Skin of body (tissue), 2 donors: ENCODE measurements at regions not wholly inside any gene's neighbourhood (a gene's known extent, or its start where the extent isn't known, plus 50 kb on each side); places are given as distances from the start of the nearest gene placed in this dataset. TPM values are rescaled to one million over a fixed set of nuclear protein-coding genes. Genes with fewer than 3 reads are reported as not detected.
"Not testable (repeated sequence)": the region's sequence is repeated elsewhere in the genome, so short reads cannot be mapped to it uniquely, and the experiment has no call there.

ENCODE experiments used
- DNase-seq: peaks from one replicate; lab custom pipeline; 2025; lab: John Stamatoyannopoulos, UW
- small RNA-seq: library from RNA; depleted of rRNA; stranded (forward); fragments of <200 nt; gene quantifications from one replicate; pipeline ENCODE3, GENCODE V24; 2014; ENCODE audit warnings: low replicate concordance

DNA sequence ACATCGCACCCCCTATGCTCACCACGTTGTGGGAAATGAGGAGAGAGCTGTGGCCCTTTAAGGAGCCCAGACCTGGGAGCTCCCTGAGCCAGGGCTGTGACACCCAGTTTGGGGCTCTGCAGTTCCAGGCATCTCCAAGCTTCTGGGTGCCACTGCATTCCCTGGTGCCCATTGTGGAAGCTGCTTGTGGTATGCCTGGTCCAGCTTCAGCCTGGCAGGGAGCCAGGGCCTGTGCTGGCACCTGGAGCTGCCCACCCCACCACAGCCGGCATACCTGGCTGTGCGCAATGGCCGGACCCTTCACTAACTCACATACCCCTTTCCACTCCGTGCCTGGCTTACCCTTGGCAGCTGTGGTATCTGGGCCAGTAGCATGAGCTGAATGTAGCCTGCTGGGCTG, 107.9 kb upstream of the OR4E1 start:
- no peak for DNase-seq

DNA sequence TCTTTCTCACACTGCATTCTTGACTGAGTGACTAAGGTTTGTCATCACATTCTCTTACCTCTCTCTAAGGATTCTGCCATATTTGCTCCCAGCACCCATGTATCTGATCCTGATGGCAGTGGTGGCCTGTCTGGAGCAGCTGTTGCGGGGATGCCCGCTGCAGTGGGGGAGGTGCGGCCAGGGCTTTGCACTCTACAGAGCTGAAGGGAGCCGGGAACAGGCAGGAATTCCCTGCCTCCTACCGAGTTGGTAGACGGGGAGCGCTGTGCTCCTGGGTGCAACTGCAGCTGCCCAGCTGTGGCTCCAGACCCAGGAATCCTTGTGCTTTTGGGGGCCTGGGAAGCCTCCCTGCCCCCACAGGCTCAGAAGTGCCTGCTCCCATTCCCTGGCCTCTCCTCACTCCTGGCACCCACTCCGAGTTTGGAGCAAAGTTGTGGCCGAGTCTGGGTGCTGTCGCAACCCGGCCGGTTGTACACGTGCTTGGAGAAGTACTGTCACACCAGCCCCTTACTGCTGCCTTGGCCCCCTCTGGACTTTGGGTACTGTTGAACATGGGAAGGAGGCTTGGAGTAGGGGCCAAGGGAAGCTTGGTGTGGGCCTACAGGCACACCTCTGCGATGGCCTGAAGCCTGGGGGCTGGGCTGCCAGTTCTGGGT, 106.9 kb upstream of the OR4E1 start:
- DNase-seq: no peak

DNA sequence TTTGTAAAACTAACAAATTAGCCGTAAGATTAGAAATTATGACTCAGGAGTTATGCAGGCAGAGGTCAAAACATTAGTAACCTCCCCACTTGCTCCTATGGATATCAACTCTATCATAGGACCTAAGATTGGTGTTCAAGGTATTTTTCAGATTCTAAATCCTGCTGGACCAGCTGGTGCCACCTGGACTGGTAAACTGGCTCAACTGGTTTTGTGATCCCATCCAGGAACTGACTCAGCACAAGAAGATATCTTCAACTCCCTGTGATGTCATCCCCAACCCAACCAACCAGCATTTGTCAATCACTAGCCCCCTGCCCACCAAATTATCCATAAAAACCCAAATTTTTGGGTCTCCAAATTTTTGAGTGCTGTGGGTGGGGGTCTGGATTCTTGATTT, 98.1 kb upstream of the OR4E1 start:
- DNase-seq: no peak

DNA sequence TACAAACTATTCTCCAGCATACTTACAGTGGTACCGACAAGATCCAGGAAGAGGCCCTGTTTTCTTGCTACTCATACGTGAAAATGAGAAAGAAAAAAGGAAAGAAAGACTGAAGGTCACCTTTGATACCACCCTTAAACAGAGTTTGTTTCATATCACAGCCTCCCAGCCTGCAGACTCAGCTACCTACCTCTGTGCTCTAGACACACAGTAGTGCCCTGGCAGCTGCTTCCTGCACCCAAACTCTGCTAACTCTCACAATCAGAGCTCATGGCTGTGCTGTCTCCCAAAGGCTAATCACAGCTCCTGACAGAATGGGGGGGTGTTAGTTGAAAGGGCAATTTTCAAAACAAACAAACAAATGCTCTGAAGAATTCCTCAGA, 95.2 kb upstream of the OR4E1 start:
- no peak for DNase-seq

DNA sequence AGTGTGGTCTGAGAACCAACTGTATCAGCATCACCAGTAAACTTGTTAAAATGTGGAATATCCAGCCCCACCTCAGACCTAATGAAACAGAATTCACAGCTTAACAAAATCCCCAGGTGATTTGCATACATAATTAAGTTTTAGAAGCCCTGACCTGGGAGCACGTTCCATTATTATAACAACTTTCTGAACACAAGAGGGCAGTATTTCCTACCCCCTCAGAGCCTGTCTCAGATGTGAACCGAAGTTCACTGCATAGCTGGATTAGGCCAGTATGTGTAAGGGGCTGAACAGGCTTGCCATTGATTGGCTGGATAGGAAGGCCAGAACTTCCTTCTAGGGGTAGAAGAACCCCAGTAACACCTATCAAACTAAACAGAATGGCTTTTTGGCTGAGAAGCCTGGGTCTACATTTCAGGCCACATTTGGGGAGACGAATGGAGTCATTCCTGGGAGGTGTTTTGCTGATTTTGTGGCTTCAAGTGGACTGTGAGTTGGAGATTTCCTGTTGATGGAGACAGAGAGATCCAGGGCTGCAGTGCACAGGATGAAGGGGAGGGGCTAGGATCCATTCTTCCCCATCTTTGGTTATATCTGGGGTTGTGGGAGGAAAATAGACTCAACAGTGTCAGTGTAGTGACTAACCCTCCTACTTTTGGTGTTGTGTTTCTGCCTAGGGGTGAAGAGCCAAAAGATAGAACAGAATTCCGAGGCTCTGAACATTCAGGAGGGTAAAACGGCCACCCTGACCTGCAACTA, 94.7 kb upstream of the OR4E1 start:
- DNase-seq: no peak

DNA sequence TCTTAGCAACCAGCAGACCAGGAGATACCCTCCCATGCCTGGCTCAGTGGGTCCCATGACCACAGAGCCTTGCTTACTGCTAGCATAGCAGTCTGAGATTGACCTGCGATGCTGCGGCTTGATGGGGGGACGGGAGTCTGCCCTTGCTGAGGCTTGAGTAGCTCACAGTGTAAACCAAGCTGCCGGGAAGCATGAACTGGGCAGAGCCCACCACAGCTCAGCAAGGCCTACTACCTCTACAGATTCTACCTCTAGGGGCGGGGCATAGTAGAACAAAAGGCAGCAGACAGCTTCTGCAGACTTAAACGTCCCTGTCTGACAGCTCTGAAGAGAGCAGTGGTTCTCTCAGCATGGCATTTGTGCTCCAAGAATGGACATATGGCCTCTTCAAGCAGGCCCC, 86.7 kb upstream of the OR4E1 start:
- not testable (repeated sequence) for DNase-seq

DNA sequence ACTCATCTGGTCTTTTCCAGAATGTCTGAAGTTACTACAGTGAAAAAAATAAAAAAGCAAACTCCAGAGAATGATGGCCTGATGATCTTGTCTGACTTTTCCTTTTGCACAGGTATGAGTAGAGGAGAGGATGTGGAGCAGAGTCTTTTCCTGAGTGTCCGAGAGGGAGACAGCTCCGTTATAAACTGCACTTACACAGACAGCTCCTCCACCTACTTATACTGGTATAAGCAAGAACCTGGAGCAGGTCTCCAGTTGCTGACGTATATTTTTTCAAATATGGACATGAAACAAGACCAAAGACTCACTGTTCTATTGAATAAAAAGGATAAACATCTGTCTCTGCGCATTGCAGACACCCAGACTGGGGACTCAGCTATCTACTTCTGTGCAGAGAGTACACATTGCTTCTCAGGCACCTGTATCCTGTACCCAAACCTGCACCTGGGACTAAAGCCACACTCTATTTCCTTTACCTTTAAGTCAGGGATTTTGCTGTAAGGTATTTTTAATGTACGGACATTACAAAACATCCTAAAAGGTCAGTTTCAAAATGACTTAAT, 75.8 kb upstream of the OR4E1 start:
- DNase-seq: no peak

DNA sequence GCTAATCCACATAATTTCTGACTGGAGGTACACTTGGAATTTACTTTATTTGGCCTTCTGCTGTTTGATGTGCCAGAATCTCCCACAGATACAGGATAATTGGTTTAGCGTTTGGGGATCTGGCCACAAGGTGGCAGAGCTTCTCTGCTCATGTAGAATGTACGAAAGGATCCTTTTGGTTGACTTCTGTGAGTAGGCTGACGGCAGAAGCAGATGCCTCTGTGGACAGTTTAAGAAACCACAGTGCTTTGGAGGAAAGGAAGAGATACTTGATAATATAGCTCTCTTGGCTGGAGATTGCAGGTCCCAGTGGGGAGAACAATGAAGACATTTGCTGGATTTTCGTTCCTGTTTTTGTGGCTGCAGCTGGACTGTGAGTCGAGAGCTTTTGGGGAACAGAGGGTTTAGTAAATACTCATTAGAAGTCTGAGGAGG, 75.3 kb upstream of the OR4E1 start:
- no peak for DNase-seq

DNA sequence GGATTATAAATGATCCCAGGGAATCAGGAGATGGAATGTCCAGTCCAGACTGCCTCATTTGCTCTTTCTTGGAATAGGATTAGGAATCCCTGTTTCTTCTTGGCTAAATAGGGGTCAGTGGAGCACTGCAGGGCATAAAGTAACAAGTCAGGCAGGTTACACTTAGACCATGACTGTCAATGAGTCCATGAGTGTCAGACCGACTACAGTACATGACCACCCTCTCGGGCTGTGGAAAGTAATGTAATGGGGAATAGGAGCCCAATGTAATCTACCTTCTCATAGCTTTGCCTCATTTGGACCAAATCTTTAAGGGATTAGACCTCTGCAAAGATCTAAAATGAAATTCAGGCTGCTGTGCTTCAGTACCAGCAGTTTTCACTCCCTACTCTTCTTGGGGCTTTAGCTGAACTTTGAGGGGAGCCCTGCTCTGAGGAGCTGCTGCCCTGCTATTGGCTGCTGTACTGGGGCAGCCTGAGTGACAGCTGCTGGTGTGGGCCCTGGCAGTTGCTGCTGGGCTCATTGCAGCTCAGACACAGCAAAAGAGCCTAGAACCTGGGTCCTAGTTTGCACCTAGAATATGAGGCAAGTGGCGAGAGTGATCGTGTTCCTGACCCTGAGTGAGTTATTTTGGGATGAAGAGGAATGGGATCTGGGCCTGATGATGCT, 62.2 kb upstream of the OR4E1 start:
- no peak for DNase-seq

DNA sequence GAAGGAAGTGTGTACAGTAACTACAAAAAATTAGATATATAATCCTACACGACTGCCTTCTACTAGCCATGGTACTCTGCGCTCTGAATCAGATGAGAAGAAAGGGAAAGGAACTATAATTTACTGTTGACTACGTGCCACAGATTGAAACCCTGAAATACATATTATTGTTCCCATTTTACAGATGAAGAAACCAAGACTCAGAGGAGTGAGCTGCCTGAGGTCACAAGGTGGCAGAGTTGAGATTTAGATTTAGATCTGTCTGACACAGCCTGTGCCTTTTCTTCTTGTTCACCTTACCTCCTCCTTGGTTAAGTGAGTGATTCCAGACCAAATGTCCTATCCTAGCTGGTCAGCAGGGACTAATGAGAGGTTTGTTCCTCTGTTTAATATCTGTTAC, 61.6 kb upstream of the OR4E1 start:
- no peak for DNase-seq

DNA sequence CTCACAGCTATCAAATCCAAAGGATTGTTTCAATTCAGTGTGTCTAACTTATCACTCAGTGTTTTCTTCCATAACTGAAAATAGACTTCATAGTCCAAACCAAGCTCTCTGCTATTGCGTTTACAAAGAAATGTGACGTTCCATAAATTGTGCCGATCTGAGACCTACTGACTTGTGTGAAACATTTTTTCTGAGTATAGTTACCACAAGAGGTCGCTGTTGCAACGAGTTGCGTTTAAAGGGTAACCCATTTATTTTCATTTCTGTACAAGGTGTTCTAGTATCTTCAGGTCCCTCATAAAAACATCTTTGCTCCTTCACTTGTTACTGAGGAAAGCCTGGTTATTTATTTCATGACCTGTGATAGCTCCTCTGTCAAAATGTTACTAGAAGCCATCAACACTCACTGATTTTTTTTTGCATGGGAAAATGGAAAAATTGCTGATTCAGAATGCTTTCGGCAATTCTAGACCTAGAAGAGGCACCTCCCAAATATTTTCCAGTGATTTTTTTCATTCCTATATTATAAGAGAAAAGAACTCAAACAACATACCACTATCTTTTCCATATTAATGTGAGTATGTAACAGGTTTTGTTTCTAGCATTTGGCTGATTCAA, 60.9 kb upstream of the OR4E1 start:
- no peak for DNase-seq

DNA sequence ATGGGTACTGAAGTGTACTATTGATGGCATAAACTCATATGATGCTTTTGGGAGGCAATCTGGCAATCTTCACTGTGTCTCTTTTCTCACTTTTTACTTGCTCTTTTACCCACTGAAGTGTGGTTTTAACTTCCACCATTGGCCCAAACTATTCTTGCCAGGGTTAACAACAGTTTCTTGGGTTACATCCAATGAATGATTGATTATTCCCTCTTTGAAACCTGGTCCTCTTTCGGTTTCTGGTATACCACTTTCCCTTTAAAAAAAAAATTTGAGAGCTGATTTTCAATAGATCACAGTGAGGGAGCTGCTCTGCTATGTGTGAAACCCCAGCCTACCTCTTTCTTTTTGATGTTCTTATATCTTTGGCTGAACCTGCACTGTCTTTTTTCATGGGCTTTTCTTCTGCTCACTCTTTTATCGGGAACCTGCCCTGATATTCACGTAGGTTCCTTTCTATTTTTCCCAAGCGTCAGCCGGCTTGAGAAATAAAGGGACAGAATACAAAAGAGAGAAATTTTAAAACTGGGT, 56.1 kb upstream of the OR4E1 start:
- no peak for DNase-seq

DNA sequence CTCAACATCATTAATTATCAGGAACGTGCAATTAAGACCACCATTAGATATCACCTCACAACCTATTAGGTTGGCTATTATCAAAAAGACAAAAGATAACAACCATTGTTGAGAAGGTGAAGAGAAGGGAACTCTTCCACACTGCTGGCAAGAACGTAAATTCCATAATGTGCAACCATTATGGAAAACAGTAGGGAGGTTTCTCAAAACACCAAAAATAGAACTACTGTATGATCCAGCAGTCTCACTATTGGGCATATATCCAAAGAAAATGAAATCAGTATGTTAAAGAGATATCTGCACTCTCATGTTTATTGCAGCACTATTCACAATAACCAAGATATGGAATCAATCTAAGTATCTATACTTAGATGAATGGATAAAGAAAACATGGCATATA, 51.6 kb upstream of the OR4E1 start:
- no peak for DNase-seq

DNA sequence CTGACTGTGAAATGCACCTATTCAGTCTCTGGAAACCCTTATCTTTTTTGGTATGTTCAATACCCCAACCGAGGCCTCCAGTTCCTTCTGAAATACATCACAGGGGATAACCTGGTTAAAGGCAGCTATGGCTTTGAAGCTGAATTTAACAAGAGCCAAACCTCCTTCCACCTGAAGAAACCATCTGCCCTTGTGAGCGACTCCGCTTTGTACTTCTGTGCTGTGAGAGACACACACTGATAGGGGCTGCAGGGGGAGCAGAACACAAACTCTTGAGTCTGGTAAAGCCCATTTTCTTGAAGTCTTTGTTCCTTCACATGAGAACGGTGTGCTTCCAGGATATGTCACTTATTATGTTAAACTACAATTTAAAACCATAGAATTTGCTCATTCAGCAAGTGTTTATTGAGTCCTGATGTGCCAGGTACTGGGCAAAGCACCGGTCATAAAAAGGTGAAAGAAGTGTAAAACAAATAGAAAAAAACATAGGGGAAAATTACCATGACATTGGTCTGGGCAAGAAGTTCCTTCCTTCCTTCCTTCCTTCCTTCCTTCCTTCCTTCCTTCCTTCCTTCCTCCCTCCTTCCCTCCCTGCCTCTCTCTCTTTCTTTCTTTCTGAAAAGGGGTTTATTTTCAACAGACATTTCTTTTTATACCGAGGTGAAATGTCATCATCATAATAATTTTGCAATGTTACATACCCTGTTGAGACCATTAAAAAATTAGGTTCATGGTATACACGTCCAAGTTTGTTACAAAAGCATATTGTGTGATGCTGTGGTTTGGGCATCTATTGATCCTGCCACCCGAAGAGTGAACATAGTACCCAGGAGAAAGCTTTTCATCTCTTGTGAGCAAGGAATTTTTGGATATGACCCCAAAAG, 50.7 kb upstream of the OR4E1 start:
- DNase-seq: no peak

DNA sequence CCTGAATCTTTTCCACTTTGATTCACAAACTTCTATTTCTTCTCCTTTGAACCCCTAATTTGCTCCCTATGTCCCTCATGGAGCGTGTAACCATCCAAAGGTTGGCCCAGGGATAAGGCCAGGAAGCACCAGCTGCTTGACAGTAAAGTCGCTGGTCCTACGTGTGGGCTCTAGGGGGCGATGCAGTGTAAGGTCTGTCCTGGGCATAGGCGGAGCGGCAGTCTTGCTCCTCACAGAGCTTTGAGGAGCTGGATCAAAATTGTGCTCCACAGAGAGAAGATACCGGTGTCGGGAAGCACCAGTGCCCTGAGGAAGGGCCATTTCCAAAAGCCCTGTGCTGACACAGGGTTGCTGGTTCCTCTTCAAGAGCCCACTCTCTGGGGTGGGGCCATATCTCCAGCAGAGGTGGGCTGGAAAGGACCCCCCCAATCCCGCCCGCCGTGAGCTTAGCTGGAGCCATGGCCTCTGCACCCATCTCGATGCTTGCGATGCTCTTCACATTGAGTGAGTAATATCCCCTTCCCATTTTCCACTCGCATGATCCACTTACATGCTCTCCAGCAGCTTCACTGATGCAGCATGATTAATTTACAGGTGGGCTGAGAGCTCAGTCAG, 49.9 kb upstream of the OR4E1 start:
- DNase-seq: no peak

Small RNAs in the stretch of these regions (small RNA-seq; reads per million reads assigned to genes)
- gene AC245505.1 (not detected), gene TRAJ30 (not detected), gene TRAJ31 (not detected), gene TRAJ32 (not detected), gene TRAJ33 (not detected), gene TRAJ34 (not detected), gene TRAJ35 (not detected), gene TRAJ36 (not detected), gene TRAJ37 (not detected), gene TRAJ38 (not detected), gene TRAJ39 (not detected), gene TRAJ40 (not detected), gene TRAJ41 (not detected), gene TRAJ42 (not detected), gene TRAJ43 (not detected), gene TRAJ44 (not detected), gene TRAJ45 (not detected), gene TRAJ46 (not detected), gene TRAJ47 (not detected), gene TRAJ48 (not detected), gene TRAJ49 (not detected), gene TRAJ50 (not detected), gene TRAJ51 (not detected), gene TRAJ52 (not detected), gene TRAJ53 (not detected), gene TRAJ54 (not detected), gene TRAJ55 (not detected), gene TRAJ56 (not detected), gene TRAJ57 (not detected), gene TRAJ58 (not detected), gene TRAJ59 (not detected), gene TRAJ60 (not detected), gene TRAJ61 (not detected), gene TRAV15 (not detected), gene TRDD1 (not detected), gene TRDD2 (not detected), gene TRDD3 (not detected), gene TRDJ1 (not detected), gene TRDJ2 (not detected), gene TRDJ3 (not detected), gene TRDJ4 (not detected), gene TRDV1 (not detected)
